Limb (tissue), 2 donors: ENCODE measurements at regions not wholly inside any gene's neighbourhood (a gene's known extent, or its start where the extent isn't known, plus 50 kb on each side); places are given as distances from the start of the nearest gene placed in this dataset.

Experiments
- DNase-seq, 2 donors: peaks; one replicate each; pipeline ENCODE4 v3.0.0-alpha.2; 2016; ENCODE audit errors: extremely low spot score in 2 of 2

GRCh38 chr1:38549191-38549590 lies 310.4 kb downstream of the RRAGC start:
- no peak for DNase-seq

- peak in 1 of 2 donors; percentile 11 for DNase-seq
Observed at GRCh38 chr1:38547321-38547720, 312.3 kb downstream of the RRAGC start.

- no peak for DNase-seq
Observed at GRCh38 chr1:38546636-38547035, 312.9 kb downstream of the RRAGC start.

GRCh38 chr1:38541223-38541622 lies 318.3 kb downstream of the RRAGC start:
- no peak for DNase-seq

GRCh38 chr1:38539931-38540330 lies 319.6 kb downstream of the RRAGC start:
- DNase-seq = no peak

GRCh38 chr1:38538834-38539233 lies 320.7 kb downstream of the RRAGC start:
- DNase-seq = no peak

GRCh38 chr1:38536089-38536488 lies 323.5 kb downstream of the RRAGC start:
- DNase-seq = no peak

GRCh38 chr1:38534473-38534823 lies 325.1 kb downstream of the RRAGC start:
- DNase-seq = no peak

- no peak for DNase-seq
Observed at GRCh38 chr1:38533772-38534472, 325.6 kb downstream of the RRAGC start.

- no peak for DNase-seq
Observed at GRCh38 chr1:38530957-38531356, 328.6 kb downstream of the RRAGC start.

GRCh38 chr1:38529946-38530345 lies 329.6 kb downstream of the RRAGC start:
- DNase-seq = no peak

GRCh38 chr1:38529391-38529790 lies 330.2 kb downstream of the RRAGC start:
- DNase-seq = no peak

GRCh38 chr1:38528623-38529022 lies 330.9 kb downstream of the RRAGC start:
- no peak for DNase-seq

- DNase-seq = no peak
Observed at GRCh38 chr1:38527373-38527966, 332.1 kb downstream of the RRAGC start.

GRCh38 chr1:38526046-38526445 lies 333.5 kb downstream of the RRAGC start:
- no peak for DNase-seq

- DNase-seq = no peak
Observed at GRCh38 chr1:38525343-38526043, 334.1 kb downstream of the RRAGC start.

- DNase-seq = no peak
Observed at GRCh38 chr1:38524025-38524641, 335.4 kb downstream of the RRAGC start.

- DNase-seq = no peak
Observed at GRCh38 chr1:38523568-38523939, 336.0 kb downstream of the RRAGC start.

- no peak for DNase-seq
Observed at GRCh38 chr1:38522915-38523567, 336.5 kb downstream of the RRAGC start.

- DNase-seq = no peak
Observed at GRCh38 chr1:38516560-38516959, 343.0 kb downstream of the RRAGC start.

- no peak for DNase-seq
Observed at GRCh38 chr1:38512789-38513188, 346.8 kb downstream of the RRAGC start.
